Activated T-cell treated with anti-CD3 and anti-CD28 coated beads, Interleukin-2, amount 50 U/mL, for 48 hours (primary cell): ENCODE measurements at regions not wholly inside any gene's neighbourhood (a gene's known extent, or its start where the extent isn't known, plus 50 kb on each side); places are given as distances from the start of the nearest gene placed in this dataset.
"Not testable (repeated sequence)": the region's sequence is repeated elsewhere in the genome, so short reads cannot be mapped to it uniquely, and the experiment has no call there.

ENCODE experiments used
- DNase-seq, 2 experiments: peaks; one replicate each; pipeline ENCODE4 v3.0.0-alpha.2; 2020

- DNase-seq: not testable (repeated sequence)
These were observed 199.9 kb upstream of the IRF2BP2 start for GRCh38 chr1:234809854-234810245.

- peak; percentile 23 to 25 for DNase-seq
These were observed 199.2 kb upstream of the IRF2BP2 start for GRCh38 chr1:234808943-234809853.

GRCh38 chr1:234808459-234808858, 198.5 kb upstream of the IRF2BP2 start:
- DNase-seq: not testable (repeated sequence)

- not testable (repeated sequence) for DNase-seq
These were observed 197.7 kb upstream of the IRF2BP2 start for GRCh38 chr1:234807705-234808104.

GRCh38 chr1:234802586-234802985, 192.6 kb upstream of the IRF2BP2 start:
- not testable (repeated sequence) for DNase-seq

GRCh38 chr1:234801636-234802035, 191.7 kb upstream of the IRF2BP2 start:
- not testable (repeated sequence) for DNase-seq

GRCh38 chr1:234801147-234801546, 191.2 kb upstream of the IRF2BP2 start:
- not testable (repeated sequence) for DNase-seq

GRCh38 chr1:234800563-234800962, 190.6 kb upstream of the IRF2BP2 start:
- DNase-seq: not testable (repeated sequence)

GRCh38 chr1:234799021-234799689, 189.2 kb upstream of the IRF2BP2 start:
- DNase-seq: not testable (repeated sequence)

- not testable (repeated sequence) for DNase-seq
These were observed 187.2 kb upstream of the IRF2BP2 start for GRCh38 chr1:234797216-234797615.

- DNase-seq: not testable (repeated sequence)
These were observed 186.4 kb upstream of the IRF2BP2 start for GRCh38 chr1:234796438-234796792.

GRCh38 chr1:234795711-234796437, 185.9 kb upstream of the IRF2BP2 start:
- DNase-seq: not testable (repeated sequence)

- not testable (repeated sequence) for DNase-seq
These were observed 185.0 kb upstream of the IRF2BP2 start for GRCh38 chr1:234795007-234795406.

GRCh38 chr1:234794452-234794851, 184.5 kb upstream of the IRF2BP2 start:
- not testable (repeated sequence) for DNase-seq

GRCh38 chr1:234793924-234794323, 183.9 kb upstream of the IRF2BP2 start:
- not testable (repeated sequence) for DNase-seq

GRCh38 chr1:234792221-234792864, 182.4 kb upstream of the IRF2BP2 start:
- peak in 1 of 2 experiments; percentile 7 for DNase-seq

GRCh38 chr1:234791615-234792014, 181.6 kb upstream of the IRF2BP2 start:
- not testable (repeated sequence) for DNase-seq

- not testable (repeated sequence) for DNase-seq
These were observed 180.4 kb upstream of the IRF2BP2 start for GRCh38 chr1:234790333-234790732.

- not testable (repeated sequence) for DNase-seq
These were observed 177.1 kb upstream of the IRF2BP2 start for GRCh38 chr1:234787011-234787584.

GRCh38 chr1:234785922-234786321, 175.9 kb upstream of the IRF2BP2 start:
- not testable (repeated sequence) for DNase-seq

GRCh38 chr1:234785471-234785919, 175.5 kb upstream of the IRF2BP2 start:
- peak in 1 of 2 experiments; percentile 9 for DNase-seq

GRCh38 chr1:234784108-234784507, 174.1 kb upstream of the IRF2BP2 start:
- DNase-seq: peak in 1 of 2 experiments; percentile 11
